MM.1S (cell line): ENCODE measurements at regions not wholly inside any gene's neighbourhood (a gene's known extent, or its start where the extent isn't known, plus 50 kb on each side); places are given as distances from the start of the nearest gene placed in this dataset.

ENCODE experiments used
- DNase-seq: peaks from one replicate; pipeline ENCODE4 v3.0.0-alpha.2; 2015
- H2AFZ ChIP-seq: fragments of 300-600 bp; sonication (generic); 2 replicates; pipeline ENCODE4 v1.6.0; 2016; ENCODE audit warnings: antibody characterized with exemption, low read length
- H3F3A ChIP-seq: fragments of 300-600 bp; sonication (generic); 2 replicates; pipeline ENCODE4 v1.6.1; 2016; ENCODE audit warnings: mild to moderate bottlenecking, antibody characterized with exemption, low read length, moderate library complexity, mixed read lengths; ENCODE audit not compliant: insufficient read depth
- H3K27ac ChIP-seq: fragments of 300-600 bp; sonication (generic); 2 replicates; pipeline ENCODE4 v1.5.1; 2016; ENCODE audit warnings: mild to moderate bottlenecking, low read length
- H3K27me3 ChIP-seq: fragments of 300-600 bp; sonication (generic); replicated peaks from 2 replicates; pipeline ENCODE4 v1.6.0; 2016; ENCODE audit warnings: low read length; ENCODE audit not compliant: insufficient read depth
- H3K36me3 ChIP-seq: fragments of 300-600 bp; sonication (generic); replicated peaks from 2 replicates; pipeline ENCODE4 v1.6.1; 2016; ENCODE audit warnings: mild to moderate bottlenecking, low read length, mixed read lengths; ENCODE audit not compliant: insufficient read depth
- H3K4me1 ChIP-seq: fragments of 300-600 bp; sonication (generic); 2 replicates; pipeline ENCODE4 v1.6.1; 2016; ENCODE audit warnings: low read length, mixed read lengths
- H3K4me2 ChIP-seq: fragments of 300-600 bp; sonication (generic); 2 replicates; pipeline ENCODE4 v1.6.0; 2016; ENCODE audit warnings: low read depth, low read length
- H3K4me3 ChIP-seq: fragments of 300-600 bp; sonication (generic); 2 replicates; pipeline ENCODE4 v1.5.1; 2016; ENCODE audit warnings: low read length, mixed read lengths
- H3K79me2 ChIP-seq: fragments of 300-600 bp; sonication (generic); 2 replicates; pipeline ENCODE4 v1.6.1; 2016; ENCODE audit warnings: mixed run types, low read length, mixed read lengths
- H3K9ac ChIP-seq: fragments of 300-600 bp; sonication (generic); 2 replicates; pipeline ENCODE4 v1.6.1; 2016; ENCODE audit warnings: low read length, mixed read lengths
- H3K9me2 ChIP-seq: fragments of 300-600 bp; sonication (generic); replicated peaks from 2 replicates; pipeline ENCODE4 v1.6.1; 2016; ENCODE audit warnings: mild to moderate bottlenecking, low read length, mixed read lengths; ENCODE audit not compliant: insufficient read depth
- H3K9me3 ChIP-seq: fragments of 300-600 bp; sonication (generic); replicated peaks from 2 replicates; pipeline ENCODE4 v1.6.1; 2016; ENCODE audit warnings: mild to moderate bottlenecking, low read length, mixed read lengths; ENCODE audit not compliant: insufficient read depth
- H4K20me1 ChIP-seq: fragments of 300-600 bp; sonication (generic); 2 replicates; pipeline ENCODE4 v1.6.1; 2016; ENCODE audit warnings: mild to moderate bottlenecking, low read length, moderate library complexity, mixed read lengths; ENCODE audit not compliant: insufficient read depth
- EZH2 ChIP-seq: fragments of 300-600 bp; sonication (generic); optimal IDR thresholded peaks from 2 replicates; pipeline ENCODE3; 2017; ENCODE audit warnings: low read depth, mild to moderate bottlenecking, antibody characterized with exemption, low read length, mixed read lengths
- EZH2phosphoT487 ChIP-seq: fragments of 300-600 bp; sonication (generic); IDR thresholded peaks from 2 replicates; pipeline ENCODE4 v1.6.1; 2018; ENCODE audit warnings: antibody characterized with exemption, low read length
- TF ChIP-seq, protein P1 (sequence below): fragments of 300-600 bp; sonication (generic); IDR thresholded peaks from 2 replicates; pipeline ENCODE4 v1.5.1; 2016; ENCODE audit warnings: antibody characterized with exemption, low read length, mixed read lengths

DNA sequence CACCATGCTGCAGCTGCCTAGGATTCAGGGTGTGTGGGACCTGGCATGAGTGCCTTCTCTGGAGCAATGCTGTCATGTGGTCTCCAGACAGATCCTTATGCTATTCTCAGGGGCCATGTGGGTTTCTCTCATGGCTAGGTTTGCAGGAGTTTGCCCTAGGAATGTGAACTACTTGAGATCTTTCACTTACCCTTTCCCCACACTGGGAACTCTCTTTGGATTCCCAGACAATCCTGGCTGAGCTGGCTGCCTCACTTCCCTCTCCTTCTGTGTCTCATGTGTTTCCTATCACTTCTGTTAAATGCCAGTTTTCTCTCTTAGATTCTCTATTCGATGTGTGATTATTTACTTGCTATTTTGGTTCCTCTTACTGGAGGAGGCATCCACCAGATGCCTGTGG, 270.2 kb upstream of the RASA1 start:
- Histone ChIP-seq H3K9me3 (no peaks in the 10 kb centered on the region), H3K9ac (no peak overlapping the region), H3K9me2 (no peaks in the 10 kb centered on the region), H3K79me2 (no peaks in the 10 kb centered on the region), H3K27ac (no peak overlapping the region), H3K4me2 (no peak overlapping the region), H3K4me1 (peaks cover 18% of the 10 kb centered on the region), H2AFZ (no peak overlapping the region), H3K27me3 (no peaks in the 10 kb centered on the region), H4K20me1 (no peaks in the 10 kb centered on the region), H3K4me3 (no peak overlapping the region), H3F3A (no peaks in the 10 kb centered on the region), H3K36me3 (no peaks in the 10 kb centered on the region)
- TF ChIP-seq EZH2 (no peak), EZH2phosphoT487 (no peak)
- TF ChIP-seq, protein P1, sequence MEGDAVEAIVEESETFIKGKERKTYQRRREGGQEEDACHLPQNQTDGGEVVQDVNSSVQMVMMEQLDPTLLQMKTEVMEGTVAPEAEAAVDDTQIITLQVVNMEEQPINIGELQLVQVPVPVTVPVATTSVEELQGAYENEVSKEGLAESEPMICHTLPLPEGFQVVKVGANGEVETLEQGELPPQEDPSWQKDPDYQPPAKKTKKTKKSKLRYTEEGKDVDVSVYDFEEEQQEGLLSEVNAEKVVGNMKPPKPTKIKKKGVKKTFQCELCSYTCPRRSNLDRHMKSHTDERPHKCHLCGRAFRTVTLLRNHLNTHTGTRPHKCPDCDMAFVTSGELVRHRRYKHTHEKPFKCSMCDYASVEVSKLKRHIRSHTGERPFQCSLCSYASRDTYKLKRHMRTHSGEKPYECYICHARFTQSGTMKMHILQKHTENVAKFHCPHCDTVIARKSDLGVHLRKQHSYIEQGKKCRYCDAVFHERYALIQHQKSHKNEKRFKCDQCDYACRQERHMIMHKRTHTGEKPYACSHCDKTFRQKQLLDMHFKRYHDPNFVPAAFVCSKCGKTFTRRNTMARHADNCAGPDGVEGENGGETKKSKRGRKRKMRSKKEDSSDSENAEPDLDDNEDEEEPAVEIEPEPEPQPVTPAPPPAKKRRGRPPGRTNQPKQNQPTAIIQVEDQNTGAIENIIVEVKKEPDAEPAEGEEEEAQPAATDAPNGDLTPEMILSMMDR = no peak
- DNase-seq = no peak

DNA sequence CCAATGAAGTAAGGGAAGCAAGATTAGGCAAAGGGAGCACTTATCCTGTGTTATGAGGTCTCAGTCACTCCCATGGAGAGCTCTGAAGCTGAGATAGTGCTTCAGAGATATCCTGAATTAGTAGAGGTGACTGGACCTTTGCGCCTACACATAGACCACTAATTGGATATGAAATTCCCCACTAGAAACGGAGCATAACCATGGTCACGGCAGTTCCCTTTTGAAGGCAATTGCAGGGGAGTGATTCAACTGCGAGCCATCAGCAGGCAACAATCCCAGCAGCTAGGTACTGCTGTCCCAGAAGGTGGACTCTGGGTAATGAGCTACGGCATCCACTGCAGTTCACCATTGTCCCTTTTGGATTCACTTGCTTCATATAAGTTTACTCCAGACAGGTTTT, 267.7 kb upstream of the RASA1 start:
- TF ChIP-seq EZH2 (no peak), EZH2phosphoT487 (no peak)
- TF ChIP-seq, protein P1 = no peak
- DNase-seq = no peak
- Histone ChIP-seq H3K27me3 (no peaks in the 10 kb centered on the region), H3F3A (no peaks in the 10 kb centered on the region), H3K9me2 (no peaks in the 10 kb centered on the region), H3K27ac (no peak overlapping the region), H3K9ac (no peak overlapping the region), H4K20me1 (no peaks in the 10 kb centered on the region), H3K36me3 (no peaks in the 10 kb centered on the region), H3K4me1 (peaks cover 18% of the 10 kb centered on the region), H2AFZ (no peak overlapping the region), H3K4me2 (no peak overlapping the region), H3K9me3 (no peaks in the 10 kb centered on the region), H3K79me2 (no peaks in the 10 kb centered on the region), H3K4me3 (no peak overlapping the region)

DNA sequence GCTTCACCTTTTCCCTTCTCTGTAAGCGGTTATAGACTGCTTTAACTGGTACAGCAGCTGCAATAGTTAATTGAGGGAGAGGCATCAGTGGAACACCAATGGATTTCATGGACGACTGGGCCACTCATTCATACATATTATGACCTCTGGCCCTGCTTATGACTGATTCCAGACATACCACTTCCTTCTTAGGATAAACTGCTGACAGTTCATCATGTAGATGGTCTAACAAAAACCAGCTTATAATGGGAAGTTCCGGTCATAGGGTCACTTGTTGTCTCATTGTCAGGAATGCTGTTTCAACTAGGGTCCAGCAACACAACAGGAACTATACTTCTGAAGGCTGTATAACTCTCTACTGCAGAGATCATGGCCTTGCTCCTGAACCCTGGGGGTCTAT, 265.2 kb upstream of the RASA1 start:
- H3K27ac ChIP-seq = no peak overlapping the region
- H3F3A ChIP-seq = no peaks in the 10 kb centered on the region

More for the DNA sequence above, 265.2 kb upstream of the RASA1 start:
- Histone ChIP-seq H3K4me2 (no peak overlapping the region), H2AFZ (no peak overlapping the region), H3K36me3 (no peaks in the 10 kb centered on the region), H3K9ac (no peak overlapping the region), H3K27me3 (no peaks in the 10 kb centered on the region), H3K4me3 (no peak overlapping the region), H3K9me2 (no peaks in the 10 kb centered on the region), H3K9me3 (no peaks in the 10 kb centered on the region), H4K20me1 (no peaks in the 10 kb centered on the region), H3K4me1 (peaks cover 3% of the 10 kb centered on the region), H3K79me2 (no peaks in the 10 kb centered on the region)
- no peak for DNase-seq
- TF ChIP-seq, protein P1 = no peak
- TF ChIP-seq EZH2 (no peak), EZH2phosphoT487 (no peak)
